ENCODE measurements at regions not wholly inside any gene's neighbourhood (a gene's known extent, or its start where the extent isn't known, plus 50 kb on each side); places are given as distances from the start of the nearest gene placed in this dataset.

DNA sequence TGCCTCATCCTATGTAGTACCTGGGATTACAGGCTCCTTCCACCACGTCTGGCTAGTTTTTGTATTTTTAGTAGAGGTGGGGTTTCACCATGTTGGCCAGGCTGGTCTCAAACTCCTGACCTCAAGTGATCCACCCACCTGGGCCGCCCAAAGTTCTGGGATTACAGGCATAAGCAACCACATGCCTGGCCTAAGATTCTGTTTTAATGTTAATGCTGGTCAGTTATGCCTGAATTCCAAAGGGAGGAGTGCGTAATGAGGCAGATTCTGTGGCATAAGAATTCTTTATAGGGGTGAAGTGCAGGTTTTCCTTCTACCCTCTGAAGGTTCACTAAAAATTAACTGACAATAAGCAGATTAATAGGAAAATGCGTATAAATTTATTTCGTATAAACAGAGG, 1343.8 kb upstream of the LRRTM1 start:
- TF ChIP-seq POLR2A (IDR thresholded peaks at IDR 0.05) = no peak
- TF ChIP-seq, protein P1, sequence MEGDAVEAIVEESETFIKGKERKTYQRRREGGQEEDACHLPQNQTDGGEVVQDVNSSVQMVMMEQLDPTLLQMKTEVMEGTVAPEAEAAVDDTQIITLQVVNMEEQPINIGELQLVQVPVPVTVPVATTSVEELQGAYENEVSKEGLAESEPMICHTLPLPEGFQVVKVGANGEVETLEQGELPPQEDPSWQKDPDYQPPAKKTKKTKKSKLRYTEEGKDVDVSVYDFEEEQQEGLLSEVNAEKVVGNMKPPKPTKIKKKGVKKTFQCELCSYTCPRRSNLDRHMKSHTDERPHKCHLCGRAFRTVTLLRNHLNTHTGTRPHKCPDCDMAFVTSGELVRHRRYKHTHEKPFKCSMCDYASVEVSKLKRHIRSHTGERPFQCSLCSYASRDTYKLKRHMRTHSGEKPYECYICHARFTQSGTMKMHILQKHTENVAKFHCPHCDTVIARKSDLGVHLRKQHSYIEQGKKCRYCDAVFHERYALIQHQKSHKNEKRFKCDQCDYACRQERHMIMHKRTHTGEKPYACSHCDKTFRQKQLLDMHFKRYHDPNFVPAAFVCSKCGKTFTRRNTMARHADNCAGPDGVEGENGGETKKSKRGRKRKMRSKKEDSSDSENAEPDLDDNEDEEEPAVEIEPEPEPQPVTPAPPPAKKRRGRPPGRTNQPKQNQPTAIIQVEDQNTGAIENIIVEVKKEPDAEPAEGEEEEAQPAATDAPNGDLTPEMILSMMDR (IDR thresholded peaks at IDR 0.05) = no peak

All from testis (tissue), 2 donors.